RWPE1 (cell line): ENCODE measurements at regions not wholly inside any gene's neighbourhood (a gene's known extent, or its start where the extent isn't known, plus 50 kb on each side); places are given as distances from the start of the nearest gene placed in this dataset.

Experiments used
- CTCF ChIA-PET: fragments of 350-600 bp; sonication (Branson Sonifier 250); formaldehyde crosslinking; extraction: SDS; loops from one replicate; lab custom pipeline; 2021; lab: Yijun Ruan, JAX
- POLR2A ChIA-PET: fragments of 400-600 bp; formaldehyde crosslinking; extraction: SDS; loops from one replicate; lab custom pipeline; 2020; ENCODE audit warnings: antibody characterized with exemption; ENCODE audit not compliant: low non-redundant PET; lab: Yijun Ruan, JAX
- DNase-seq: peaks from one replicate; pipeline ENCODE4 v3.0.0; 2012; ENCODE audit warnings: low spot score
- H3K27ac ChIP-seq: fragments of 450-650 bp; 2 replicates; pipeline ENCODE4 v1.5.1; 2017
- CTCF ChIP-seq: fragments of 450-650 bp; conservative IDR thresholded peaks from 2 replicates; pipeline ENCODE4 v1.5.1; 2017; ENCODE audit warnings: low read depth, mild to moderate bottlenecking

DNA sequence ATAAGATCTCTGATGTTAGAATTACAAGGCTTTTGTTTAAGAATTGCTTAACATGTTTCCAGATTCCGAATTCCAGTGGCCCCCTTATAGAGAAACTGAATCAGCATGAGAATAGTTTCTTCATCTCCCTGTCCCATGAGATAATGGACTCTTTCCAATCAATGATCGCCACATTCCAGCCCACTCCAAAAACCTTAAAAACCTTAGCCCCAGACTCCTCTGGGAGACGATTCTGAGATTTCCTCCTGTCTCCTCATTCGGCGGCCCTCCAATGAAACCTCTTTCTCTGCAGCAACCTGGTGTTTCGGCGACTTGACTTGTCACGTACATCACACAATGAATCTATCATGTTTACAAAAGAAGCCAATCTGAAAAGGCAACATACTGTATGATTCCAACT, 197.1 kb upstream of the PSMD7 start:
- ChIA-PET POLR2A (no interaction called here), CTCF (no interaction called here)
- H3K27ac ChIP-seq = no peak overlapping the region
- no peak for DNase-seq
- no peak for TF ChIP-seq CTCF

GRCh38 chr16:74094962-74095361, 201.7 kb upstream of the PSMD7 start:
- H3K27ac ChIP-seq = no peak overlapping the region
- ChIA-PET POLR2A (no interaction called here), CTCF (interaction anchor here (0.6 kb wide), 1 partner anchor 180 kb away, joined by 8 read pairs; no protein-coding TSS in a partner anchor)
- TF ChIP-seq CTCF = no peak
- DNase-seq = no peak

DNA sequence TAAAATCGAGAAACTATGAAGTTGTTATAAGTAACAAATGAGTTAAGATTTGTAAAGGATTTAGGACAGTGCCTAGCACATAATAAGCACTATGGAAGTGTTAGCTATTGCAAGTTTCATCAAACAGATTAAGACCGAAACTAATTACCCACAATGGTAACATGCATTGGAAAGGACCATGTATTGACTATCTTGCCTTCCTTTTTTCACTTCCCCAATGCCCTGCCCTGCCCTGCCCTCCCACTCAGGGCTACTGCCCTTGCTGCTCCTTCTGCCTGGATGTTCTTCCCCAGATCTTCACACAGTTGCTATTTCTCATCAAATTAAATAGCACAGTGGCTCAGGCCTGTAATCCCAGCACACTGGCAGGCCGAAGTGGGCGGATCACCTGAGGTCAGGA, 202.1 kb upstream of the PSMD7 start:
- POLR2A ChIA-PET = no interaction called here
- no peak for TF ChIP-seq CTCF
- H3K27ac ChIP-seq = no peak overlapping the region
- no peak for DNase-seq
- CTCF ChIA-PET = interaction anchor here (0.6 kb wide), 2 partner anchors 83 to 822 kb away, joined by 3 to 4 read pairs; no protein-coding TSS in a partner anchor

DNA sequence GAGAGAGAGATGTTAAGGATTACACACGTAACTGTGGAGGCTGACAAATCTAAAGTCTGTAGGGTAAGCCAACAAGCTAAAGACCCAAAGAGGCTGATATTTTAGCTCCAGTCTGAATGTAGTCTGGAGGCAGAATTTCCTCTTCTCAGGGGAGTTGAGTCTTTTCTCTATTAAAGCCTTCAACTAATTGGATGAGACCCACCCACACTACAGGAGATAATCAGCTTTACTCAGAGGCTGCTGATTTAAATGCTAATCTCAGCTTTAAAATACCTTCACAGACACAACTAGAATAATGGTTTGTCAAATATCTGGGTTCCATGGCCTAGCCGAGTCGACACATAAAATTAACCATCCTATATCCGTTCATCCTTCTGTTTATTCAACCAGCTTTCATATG, 204.3 kb upstream of the PSMD7 start:
- DNase-seq = no peak
- TF ChIP-seq CTCF = no peak
- ChIA-PET CTCF (interaction anchor here (0.6 kb wide), 1 partner anchor 1528 kb away, joined by 3 read pairs; no protein-coding TSS in a partner anchor), POLR2A (no interaction called here)
- H3K27ac ChIP-seq = no peak overlapping the region

- no peak for TF ChIP-seq CTCF
- no peak overlapping the region for H3K27ac ChIP-seq
- no peak for DNase-seq
- POLR2A ChIA-PET = no interaction called here
- CTCF ChIA-PET = no interaction called here
These were observed 205.7 kb upstream of the PSMD7 start for GRCh38 chr16:74090871-74091270.

GRCh38 chr16:74083541-74083940, 213.1 kb upstream of the PSMD7 start:
- no peak for TF ChIP-seq CTCF
- no peak overlapping the region for H3K27ac ChIP-seq
- ChIA-PET CTCF (no interaction called here), POLR2A (no interaction called here)
- DNase-seq = no peak
